Endothelial cell of umbilical vein (primary cell): ENCODE measurements at regions not wholly inside any gene's neighbourhood (a gene's known extent, or its start where the extent isn't known, plus 50 kb on each side); places are given as distances from the start of the nearest gene placed in this dataset.

ENCODE experiments used
- BruUV-seq: library from RNA; stranded (reverse); fragments of 400-500 nt; replicated peaks from 2 replicates; lab custom pipeline; 2021; lab: Mats Ljungman, UMichigan
- CTCF ChIA-PET: fragments of 300-600, 350-600 bp; sonication (Branson Sonifier 250); formaldehyde crosslinking; loops from one replicate; lab custom pipeline; 2021; ENCODE audit warnings: antibody characterized with exemption, inconsistent platforms; lab: Charles Lee
- POLR2A ChIA-PET: fragments of 300-600, 350-600 bp; sonication (Branson Sonifier 250); formaldehyde crosslinking; loops from one replicate; lab custom pipeline; 2021; ENCODE audit warnings: antibody characterized with exemption, inconsistent platforms; lab: Charles Lee
- DNase-seq: peaks from one replicate; pipeline ENCODE4 v3.0.0-alpha.2; 2011; ENCODE audit warnings: low read depth, low spot score
- FAIRE-seq: peaks from 2 replicates; lab custom pipeline; 2011; peaks lifted over from hg19 to GRCh38; lab: Jason Lieb, UNC
- H2AFZ ChIP-seq: 2 replicates; pipeline ENCODE4 v1.6.0; 2012; ENCODE audit warnings: low read depth, low read length, control low read depth, inconsistent platforms
- H3K27ac ChIP-seq: 2 replicates; pipeline ENCODE4 v1.5.1; 2011; ENCODE audit warnings: low read depth, mild to moderate bottlenecking, control low read depth, low read length, moderate library complexity; ENCODE audit not compliant: insufficient read depth
- H3K27me3 ChIP-seq, 2 experiments: 2 replicates each; pipeline versions ENCODE4 v1.6.0 to v1.6.1; 2011; ENCODE audit warnings: low read length in 2 of 2, mixed read lengths in 1 of 2; ENCODE audit not compliant: control insufficient read depth in 2 of 2, insufficient read depth in 2 of 2
- H3K36me3 ChIP-seq, 2 experiments: 2 replicates in 1 of 2; 3 replicates in 1 of 2; pipeline ENCODE4 v1.5.1; 2011; ENCODE audit warnings: low read length in 2 of 2, mild to moderate bottlenecking in 1 of 2, moderate library complexity in 1 of 2; ENCODE audit not compliant: control insufficient read depth in 2 of 2, insufficient read depth in 2 of 2; ENCODE audit errors: extremely low read depth in 1 of 2
- H3K4me1 ChIP-seq: 3 replicates; pipeline ENCODE4 v1.5.1; 2011; ENCODE audit warnings: mild to moderate bottlenecking, low read length; ENCODE audit not compliant: control insufficient read depth, insufficient read depth; ENCODE audit errors: extremely low read depth
- H3K4me2 ChIP-seq: 2 replicates; pipeline ENCODE4 v1.6.1; 2011; ENCODE audit warnings: low read length, control low read depth, mixed read lengths; ENCODE audit not compliant: insufficient read depth
- H3K4me3 ChIP-seq, 3 experiments: fragments of 200-600 bp in 1 of 3; sonication (generic), shearing (Covaris generic) in 1 of 3; replicated peaks in 1 of 3; 2 replicates each; pipeline ENCODE4 v1.5.1; 2011 to 2016; ENCODE audit warnings: control low read depth in 3 of 3, low read length in 3 of 3, mild to moderate bottlenecking in 2 of 3, inconsistent platforms in 1 of 3, low read depth in 1 of 3, moderate library complexity in 1 of 3; ENCODE audit not compliant: insufficient read depth in 1 of 3
- H3K79me2 ChIP-seq: 2 replicates; pipeline ENCODE4 v1.6.0; 2012; ENCODE audit warnings: low read length, inconsistent platforms; ENCODE audit not compliant: control insufficient read depth, insufficient read depth
- H3K9ac ChIP-seq: replicated peaks from 2 replicates; pipeline ENCODE3; 2011; ENCODE audit warnings: low read length, control low read depth; ENCODE audit not compliant: insufficient read depth; ENCODE audit errors: extremely low read depth
- H3K9me1 ChIP-seq: replicated peaks from 3 replicates; pipeline ENCODE4 v1.6.0; 2011; ENCODE audit warnings: mild to moderate bottlenecking, low read length; ENCODE audit not compliant: control insufficient read depth, insufficient read depth; ENCODE audit errors: extremely low read depth
- H3K9me3 ChIP-seq: replicated peaks from 2 replicates; pipeline ENCODE4 v1.5.1; 2012; ENCODE audit warnings: low read length, inconsistent platforms; ENCODE audit not compliant: control insufficient read depth, insufficient read depth
- H4K20me1 ChIP-seq: replicated peaks from 2 replicates; pipeline ENCODE3; 2011; ENCODE audit warnings: mild to moderate bottlenecking, low read length; ENCODE audit not compliant: control insufficient read depth, insufficient read depth; ENCODE audit errors: extremely low read depth
- CTCF ChIP-seq, 2 donors: IDR thresholded peaks; 1 replicate in 1 of 2; 2 replicates in 1 of 2; pipeline ENCODE4 v1.5.1; 2011; ENCODE audit warnings: low read length in 2 of 2, mild to moderate bottlenecking in 2 of 2, moderate library complexity in 2 of 2, control low read depth in 1 of 2, inconsistent platforms in 1 of 2, low read depth in 1 of 2; ENCODE audit not compliant: insufficient read depth in 1 of 2; ENCODE audit errors: extremely low read depth in 1 of 2
- EZH2 ChIP-seq: IDR thresholded peaks from 2 replicates; pipeline ENCODE4 v1.6.1; 2012; ENCODE audit warnings: borderline replicate concordance, low read depth, mild to moderate bottlenecking, moderate library complexity, low read length, inconsistent platforms; ENCODE audit not compliant: severe bottlenecking
- FOS ChIP-seq: IDR thresholded peaks from 2 replicates; pipeline ENCODE4 v1.6.1; 2011; ENCODE audit warnings: mild to moderate bottlenecking, low read length, moderate library complexity, borderline replicate concordance; ENCODE audit not compliant: insufficient read depth
- GATA2 ChIP-seq: IDR thresholded peaks from 2 replicates; pipeline ENCODE4 v1.7.0; 2011; ENCODE audit warnings: low read depth, mild to moderate bottlenecking, moderate library complexity, mixed read lengths, low read length; ENCODE audit not compliant: insufficient read length, insufficient read depth
- JUN ChIP-seq: IDR thresholded peaks from 2 replicates; pipeline ENCODE4 v1.6.1; 2011; ENCODE audit warnings: borderline replicate concordance, low read depth; ENCODE audit not compliant: insufficient read length, insufficient read depth
- MAX ChIP-seq: IDR thresholded peaks from 2 replicates; pipeline ENCODE4 v1.6.1; 2011; ENCODE audit not compliant: insufficient read depth, insufficient read length
- MYC ChIP-seq: IDR thresholded peaks from one replicate; pipeline ENCODE4 v1.6.1; 2011; ENCODE audit warnings: mild to moderate bottlenecking, low read depth, low read length
- POLR2A ChIP-seq: IDR thresholded peaks from 2 replicates; pipeline ENCODE4 v1.6.1; 2012; ENCODE audit warnings: low read depth, mild to moderate bottlenecking, control low read depth, low read length
- POLR2AphosphoS5 ChIP-seq: IDR thresholded peaks from 2 replicates; pipeline ENCODE4 v1.6.1; 2012; ENCODE audit warnings: low read depth, mild to moderate bottlenecking, control low read depth, low read length, moderate library complexity; ENCODE audit not compliant: insufficient read depth
- dilution Hi-C: fragments of 300-500 bp; cut with MboI; formaldehyde crosslinking; loops from one replicate; pipeline ENCODE4 v1.15.0; 2019; ENCODE audit warnings: low sequenced_read_pairs; ENCODE audit not compliant: extremely low pct_ligation_motif_present
- intact Hi-C: fragments of 100-400 bp; cut with micrococcal nuclease; formaldehyde crosslinking; loops from one replicate; pipeline ENCODE4 v1.10.0; 2022

- TF ChIP-seq POLR2AphosphoS5, result no peak
- no peak for TF ChIP-seq FOS
- TF ChIP-seq GATA2, result no peak
- no peak for TF ChIP-seq MAX
- no peak for TF ChIP-seq JUN
- no peak for TF ChIP-seq CTCF (IDR thresholded peaks at IDR 0.05; ENCODE audit: extremely low read depth in 1 of 2, insufficient read depth in 1 of 2, low read depth in 1 of 2, low read length in 2 of 2)
- TF ChIP-seq POLR2A, result no peak
- no peak for TF ChIP-seq EZH2
- TF ChIP-seq MYC, result no peak
- Histone ChIP-seq H3K9ac (no peak overlapping the region), H3K4me2 (no peak overlapping the region), H3K4me1 (peaks cover 6% of the 10 kb centered on the region), H3K79me2 (no peaks in the 10 kb centered on the region), H3K4me3 (no peak overlapping the region), H3K9me3 (no peaks in the 10 kb centered on the region), H3K27me3 (no peaks in the 10 kb centered on the region), H4K20me1 (no peaks in the 10 kb centered on the region), H3K36me3 (no peaks in the 10 kb centered on the region), H2AFZ (no peak overlapping the region), H3K27ac (no peak overlapping the region), H3K9me1 (no peaks in the 10 kb centered on the region)
- intact Hi-C loops, result no loop called here
- ChIA-PET POLR2A (no interaction called here), CTCF (interaction anchor here (0.9 to 1.1 kb wide), 2 partner anchors 115 to 270 kb away, joined by 3 read pairs; no protein-coding TSS in a partner anchor)
- dilution Hi-C loops, result no loop called here
- BruUV-seq, result no TSS peak
- DNase-seq (no peak), FAIRE-seq (no peak)
Measured at GRCh38 chr1:172941471-172941870, 109.3 kb downstream of the TNFSF18 start.
